B cell (primary cell): ENCODE measurements at regions not wholly inside any gene's neighbourhood (a gene's known extent, or its start where the extent isn't known, plus 50 kb on each side); places are given as distances from the start of the nearest gene placed in this dataset.
"Not testable (repeated sequence)": the region's sequence is repeated elsewhere in the genome, so short reads cannot be mapped to it uniquely, and the experiment has no call there.

Experiments
- ATAC-seq: fragments of 200-7000 bp; cut with Tn5 transposase; one replicate; pipeline ENCODE4 v1.10.0; 2021; ENCODE audit warnings: low read depth, mild to moderate bottlenecking, moderate number of reproducible peaks, moderate library complexity
- CTCF ChIA-PET: fragments of 350-600 bp; sonication (Branson Sonifier 250); formaldehyde crosslinking; loops from one replicate; lab custom pipeline; 2021; ENCODE audit warnings: antibody characterized with exemption, inconsistent platforms; lab: Charles Lee
- POLR2A ChIA-PET: fragments of 350-600 bp; sonication (Branson Sonifier 250); formaldehyde crosslinking; loops from one replicate; lab custom pipeline; 2021; ENCODE audit warnings: antibody characterized with exemption; lab: Charles Lee
- DNase-seq: peaks from one replicate; pipeline ENCODE4 v3.0.0; 2013
- H2AFZ ChIP-seq: 2 replicates; pipeline ENCODE4 v1.6.1; 2012; ENCODE audit warnings: mild to moderate bottlenecking, low read depth, low read length; ENCODE audit not compliant: insufficient read depth, poor library complexity, severe bottlenecking
- H3K27ac ChIP-seq, 2 donors: 1 replicate in 1 of 2; 2 replicates in 1 of 2; pipeline ENCODE4 v1.5.1; 2012 to 2013; ENCODE audit warnings: low read length in 2 of 2, mild to moderate bottlenecking in 2 of 2, moderate library complexity in 1 of 2
- H3K27me3 ChIP-seq, 4 experiments: fragments of 200-600 bp in 1 of 4; sonication (generic) in 1 of 4; replicated peaks in 1 of 4; 1 replicate in 2 of 4; 2 replicates in 2 of 4; pipeline versions ENCODE4 v1.6.1 to v1.7.0; 2013 to 2016; ENCODE audit warnings: low read length in 3 of 4, mild to moderate bottlenecking in 2 of 4, mixed read lengths in 1 of 4, moderate library complexity in 1 of 4; ENCODE audit not compliant: insufficient read depth in 4 of 4, control insufficient read depth in 3 of 4; ENCODE audit errors: control extremely low read depth in 1 of 4
- H3K36me3 ChIP-seq, 2 experiments: replicated peaks in 1 of 2; 1 replicate in 1 of 2; 2 replicates in 1 of 2; pipeline versions ENCODE4 v1.6.1 to v1.7.1; 2013; ENCODE audit warnings: low read length in 1 of 2; ENCODE audit not compliant: insufficient read depth in 2 of 2, control insufficient read depth in 1 of 2; ENCODE audit errors: control extremely low read depth in 1 of 2, extremely low read depth in 1 of 2
- H3K4me1 ChIP-seq, 2 donors: fragments of 200-600 bp in 1 of 2; sonication (generic) in 1 of 2; 1 replicate in 1 of 2; 2 replicates in 1 of 2; pipeline versions ENCODE4 v1.5.1 to v1.6.1; 2013 to 2017; ENCODE audit warnings: low read length in 2 of 2; ENCODE audit not compliant: control insufficient read depth in 2 of 2, insufficient read depth in 2 of 2
- H3K4me2 ChIP-seq: replicated peaks from 2 replicates; pipeline ENCODE3; 2012; ENCODE audit warnings: mild to moderate bottlenecking, low read depth, low read length; ENCODE audit not compliant: poor library complexity, severe bottlenecking
- H3K4me3 ChIP-seq, 5 experiments: fragments of 200-600 bp in 1 of 5; sonication (generic) in 1 of 5; 1 replicate in 3 of 5; 2 replicates in 2 of 5; pipeline versions ENCODE4 v1.5.1 to v1.7.0; 2011 to 2016; ENCODE audit warnings: low read length in 4 of 5, mild to moderate bottlenecking in 4 of 5, low read depth in 2 of 5, control low read depth in 1 of 5, moderate library complexity in 1 of 5; ENCODE audit not compliant: insufficient read depth in 1 of 5; ENCODE audit errors: control extremely low read depth in 1 of 5, extremely low read depth in 1 of 5
- H3K79me2 ChIP-seq: fragments of 200-600 bp; sonication (generic); one replicate; pipeline ENCODE4 v1.6.0; 2016; ENCODE audit warnings: low read length; ENCODE audit not compliant: control insufficient read depth, insufficient read depth
- H3K9ac ChIP-seq: fragments of 200-600 bp; sonication (generic); 2 replicates; pipeline ENCODE4 v1.6.1; 2017; ENCODE audit warnings: mild to moderate bottlenecking, low read length, moderate library complexity
- H3K9me3 ChIP-seq, 3 donors: one replicate each; pipeline versions ENCODE4 v1.6.1 to v1.7.1; 2013; ENCODE audit warnings: low read length in 2 of 3; ENCODE audit not compliant: control insufficient read depth in 2 of 3, insufficient read depth in 1 of 3; ENCODE audit errors: control extremely low read depth in 1 of 3
- H4K20me1 ChIP-seq: 2 replicates; pipeline ENCODE4 v1.6.0; 2012; ENCODE audit warnings: mild to moderate bottlenecking, low read length; ENCODE audit not compliant: insufficient read depth, control insufficient read depth, poor library complexity, severe bottlenecking
- H3K27ac Mint-ChIP-seq: one replicate; pipeline ENCODE4 v1.8.0; 2021; ENCODE audit warnings: mixed read lengths
- H3K27me3 Mint-ChIP-seq: one replicate; pipeline ENCODE4 v1.8.0; 2021; ENCODE audit warnings: mixed read lengths
- H3K4me1 Mint-ChIP-seq: one replicate; pipeline ENCODE4 v1.8.0; 2021; ENCODE audit warnings: mixed read lengths
- H3K4me3 Mint-ChIP-seq: one replicate; pipeline ENCODE4 v1.8.0; 2021; ENCODE audit warnings: mixed read lengths
- H3K9me3 Mint-ChIP-seq: one replicate; pipeline ENCODE4 v1.8.0; 2022; ENCODE audit warnings: mixed read lengths; ENCODE audit not compliant: insufficient read depth
- WGBS: methylation state at CpG from one replicate; pipeline ENCODE4 v1.1.5; 2013; ENCODE audit warnings: missing lambda C conversion rate; ENCODE audit not compliant: insufficient coverage; 5-methylcytosine and 5-hydroxymethylcytosine counted together
- intact Hi-C: fragments of 100-400 bp; cut with micrococcal nuclease; formaldehyde crosslinking; loops from one replicate; pipeline ENCODE4 v1.10.0; 2022

DNA sequence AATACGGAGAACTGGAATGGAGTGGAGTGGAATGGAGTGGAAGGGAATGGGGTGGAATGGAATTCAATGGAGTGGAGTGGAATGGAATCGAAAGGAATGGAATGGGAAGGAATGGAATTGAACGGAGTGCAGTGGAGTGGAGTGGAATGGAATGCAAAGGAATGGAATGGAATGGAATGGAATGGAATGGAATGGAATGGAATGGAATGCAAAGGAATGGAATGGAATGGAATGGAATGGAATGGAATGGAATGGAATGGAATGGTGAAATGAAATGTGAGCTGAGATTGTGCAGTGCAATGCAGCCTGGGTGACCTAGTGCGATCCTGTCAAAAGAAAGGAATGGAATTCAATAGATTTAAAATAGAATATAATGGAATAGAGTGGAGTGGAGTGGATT is 357.3 kb upstream of the WSB1 start:
- H3K27me3 ChIP-seq, ATAC-seq, H3K4me1 Mint-ChIP-seq, H3K4me2 ChIP-seq, H3K79me2 ChIP-seq, H3K9me3 Mint-ChIP-seq, H3K27ac Mint-ChIP-seq, H4K20me1 ChIP-seq, H2AFZ ChIP-seq, H3K27ac ChIP-seq, H3K36me3 ChIP-seq, intact Hi-C loops, CTCF ChIA-PET, DNase-seq, H3K4me3 ChIP-seq, H3K27me3 Mint-ChIP-seq, POLR2A ChIA-PET, H3K4me1 ChIP-seq, H3K9ac ChIP-seq, H3K4me3 Mint-ChIP-seq: not testable (repeated sequence)
- 93% methylated on average over 4 of the region's 4 CpGs for WGBS
- peaks cover 4 to 50% (median 18%) of the 10 kb centered on the region in 3 donors for H3K9me3 ChIP-seq

DNA sequence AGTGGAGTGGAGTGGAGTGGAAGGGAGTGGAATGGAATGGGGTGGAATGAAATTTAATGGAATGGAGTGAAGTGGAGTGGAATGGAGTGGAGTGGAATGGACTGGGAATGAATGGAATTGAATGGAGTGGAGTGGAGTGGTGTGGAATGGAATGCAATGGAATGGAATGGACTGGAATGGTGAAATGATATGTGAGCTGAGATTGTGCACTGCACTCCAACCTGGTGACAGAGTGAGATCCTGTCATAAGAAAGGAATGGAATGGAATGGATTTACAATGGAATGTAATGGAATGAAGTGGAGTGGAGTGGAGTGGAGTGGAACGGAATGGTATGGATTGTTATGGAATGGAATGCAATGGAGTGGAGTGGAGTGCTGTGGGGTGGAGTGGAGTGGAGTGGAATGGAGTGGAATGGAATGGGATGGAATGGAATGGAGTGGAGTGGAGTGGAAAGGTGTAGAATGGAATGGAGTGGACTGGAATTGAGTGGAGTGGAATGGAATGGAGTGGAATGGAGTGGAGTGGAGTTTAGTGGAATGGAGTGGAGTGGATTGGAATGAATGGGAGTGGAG is 356.1 kb upstream of the WSB1 start:
- intact Hi-C loops, H3K36me3 ChIP-seq, H3K4me3 ChIP-seq, H3K79me2 ChIP-seq, H3K4me3 Mint-ChIP-seq, H3K9me3 Mint-ChIP-seq, H3K4me2 ChIP-seq, POLR2A ChIA-PET, CTCF ChIA-PET, H4K20me1 ChIP-seq, H3K27me3 ChIP-seq, ATAC-seq, H3K4me1 ChIP-seq, H3K9ac ChIP-seq, H3K4me1 Mint-ChIP-seq, H3K27me3 Mint-ChIP-seq, H3K27ac Mint-ChIP-seq, DNase-seq, H3K27ac ChIP-seq, H2AFZ ChIP-seq: not testable (repeated sequence)
- 51% methylated on average over 1 of the region's 1 CpG for WGBS
- H3K9me3 ChIP-seq, result peaks cover 4 to 50% (median 18%) of the 10 kb centered on the region in 3 donors

DNA sequence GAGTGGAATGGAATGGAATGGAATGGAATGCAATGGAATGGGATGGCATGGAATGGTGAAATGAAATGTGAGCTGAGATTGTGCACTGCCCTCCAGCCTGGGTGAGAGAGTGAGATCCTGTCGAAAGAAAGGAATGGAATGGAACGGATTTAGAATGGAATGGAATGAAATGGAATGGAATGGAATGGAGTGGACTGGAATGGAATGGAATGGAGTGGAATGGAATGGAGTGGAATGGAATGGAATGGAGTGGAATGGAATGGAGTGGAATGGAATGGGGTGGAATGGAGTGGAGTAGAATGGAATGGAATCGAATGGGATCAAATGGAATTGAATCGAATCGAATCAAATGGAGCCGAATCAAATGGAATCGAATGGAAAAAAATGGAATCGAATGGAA is 354.2 kb upstream of the WSB1 start:
- H3K79me2 ChIP-seq, H3K36me3 ChIP-seq, H3K4me1 Mint-ChIP-seq, H3K27ac Mint-ChIP-seq, H3K9me3 Mint-ChIP-seq, H3K27me3 Mint-ChIP-seq, H3K27ac ChIP-seq, H4K20me1 ChIP-seq, intact Hi-C loops, CTCF ChIA-PET, H3K27me3 ChIP-seq, H3K4me1 ChIP-seq, POLR2A ChIA-PET, ATAC-seq, H2AFZ ChIP-seq, H3K4me3 ChIP-seq, H3K9ac ChIP-seq, DNase-seq, H3K4me2 ChIP-seq, H3K4me3 Mint-ChIP-seq: not testable (repeated sequence)
- H3K9me3 ChIP-seq, result peaks cover 4 to 50% (median 18%) of the 10 kb centered on the region in 3 donors
- WGBS, result 88% methylated on average over 8 of the region's 8 CpGs

DNA sequence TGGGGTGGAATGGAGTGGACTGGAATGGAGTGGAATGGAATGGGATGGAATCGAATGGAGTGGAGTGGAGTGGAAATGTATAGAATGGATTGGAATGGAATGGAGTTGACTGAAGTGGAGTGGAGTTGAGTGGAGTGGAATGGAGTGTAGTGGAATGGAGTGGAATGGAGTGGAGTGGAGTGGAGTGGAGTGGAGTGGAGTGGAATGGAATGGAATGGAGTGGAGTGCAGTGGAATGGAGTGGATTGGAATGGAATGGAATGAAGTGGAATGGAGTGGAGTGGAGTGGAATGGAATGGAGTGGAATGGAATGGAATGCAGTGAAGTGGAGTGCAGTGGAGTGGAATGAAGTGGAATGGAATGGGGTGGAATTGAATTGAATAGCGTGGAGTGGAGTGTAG is 353.3 kb upstream of the WSB1 start:
- POLR2A ChIA-PET, H3K4me3 Mint-ChIP-seq, DNase-seq, H3K4me1 Mint-ChIP-seq, intact Hi-C loops, H3K4me3 ChIP-seq, H3K4me1 ChIP-seq, H3K27ac ChIP-seq, H3K36me3 ChIP-seq, CTCF ChIA-PET, ATAC-seq, H3K27me3 Mint-ChIP-seq, H2AFZ ChIP-seq, H3K9ac ChIP-seq, H3K79me2 ChIP-seq, H3K27ac Mint-ChIP-seq, H3K9me3 Mint-ChIP-seq, H4K20me1 ChIP-seq, H3K27me3 ChIP-seq, H3K4me2 ChIP-seq: not testable (repeated sequence)
- 48% methylated on average over 2 of the region's 2 CpGs for WGBS
- H3K9me3 ChIP-seq, result peaks cover 4 to 50% (median 18%) of the 10 kb centered on the region in 3 donors
